Adrenal gland (tissue), 5 donors: ENCODE measurements at regions not wholly inside any gene's neighbourhood (a gene's known extent, or its start where the extent isn't known, plus 50 kb on each side); places are given as distances from the start of the nearest gene placed in this dataset.

ENCODE experiments used
- POLR2A ChIP-seq, 2 donors: fragments of 450-650 bp; IDR thresholded peaks; one replicate each; pipeline ENCODE4 v1.6.1; 2017; ENCODE audit warnings: antibody characterized with exemption in 2 of 2, mild to moderate bottlenecking in 2 of 2, moderate library complexity in 1 of 2
- TF ChIP-seq, protein P1 (sequence below), 6 experiments: fragments of 450-650 bp in 4 of 6; fragments of 200-600 bp in 2 of 6; sonication (generic) in 1 of 6; IDR thresholded peaks; 1 replicate in 5 of 6; 2 replicates in 1 of 6; pipeline versions ENCODE4 v1.5.1 to v1.8.0; 2016 to 2021; ENCODE audit warnings: antibody characterized with exemption in 6 of 6, mild to moderate bottlenecking in 2 of 6, moderate library complexity in 1 of 6
- donor health status: DM: no; HTN: no; CAD: no.

GRCh38 chr6:26276841-26277648 lies 88.0 kb upstream of the BTN3A2 start:
- no peak for TF ChIP-seq POLR2A (IDR thresholded peaks at IDR 0.05)
- TF ChIP-seq, protein P1, sequence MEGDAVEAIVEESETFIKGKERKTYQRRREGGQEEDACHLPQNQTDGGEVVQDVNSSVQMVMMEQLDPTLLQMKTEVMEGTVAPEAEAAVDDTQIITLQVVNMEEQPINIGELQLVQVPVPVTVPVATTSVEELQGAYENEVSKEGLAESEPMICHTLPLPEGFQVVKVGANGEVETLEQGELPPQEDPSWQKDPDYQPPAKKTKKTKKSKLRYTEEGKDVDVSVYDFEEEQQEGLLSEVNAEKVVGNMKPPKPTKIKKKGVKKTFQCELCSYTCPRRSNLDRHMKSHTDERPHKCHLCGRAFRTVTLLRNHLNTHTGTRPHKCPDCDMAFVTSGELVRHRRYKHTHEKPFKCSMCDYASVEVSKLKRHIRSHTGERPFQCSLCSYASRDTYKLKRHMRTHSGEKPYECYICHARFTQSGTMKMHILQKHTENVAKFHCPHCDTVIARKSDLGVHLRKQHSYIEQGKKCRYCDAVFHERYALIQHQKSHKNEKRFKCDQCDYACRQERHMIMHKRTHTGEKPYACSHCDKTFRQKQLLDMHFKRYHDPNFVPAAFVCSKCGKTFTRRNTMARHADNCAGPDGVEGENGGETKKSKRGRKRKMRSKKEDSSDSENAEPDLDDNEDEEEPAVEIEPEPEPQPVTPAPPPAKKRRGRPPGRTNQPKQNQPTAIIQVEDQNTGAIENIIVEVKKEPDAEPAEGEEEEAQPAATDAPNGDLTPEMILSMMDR (IDR thresholded peaks at IDR 0.05), result no peak
